A549 (cell line): ENCODE measurements at regions not wholly inside any gene's neighbourhood (a gene's known extent, or its start where the extent isn't known, plus 50 kb on each side); places are given as distances from the start of the nearest gene placed in this dataset.

ENCODE experiments used
- ATAC-seq, 2 experiments: fragments of 200-7000 bp in 1 of 2; fragments of >200 bp in 1 of 2; cut with Nextera tagmentation in 1 of 2; cut with Tn5 transposase in 1 of 2; 3 replicates each; pipeline versions ENCODE4 v1.8.0 to v1.9.1; 2018 to 2020; ENCODE audit warnings: mild to moderate bottlenecking in 1 of 2, moderate library complexity in 1 of 2
- CTCF ChIA-PET: fragments of 300-600 bp; sonication (Branson Sonifier 250); formaldehyde crosslinking; extraction: SDS; loops from one replicate; lab custom pipeline; 2021; ENCODE audit warnings: antibody characterized with exemption, inconsistent platforms; lab: Yijun Ruan, JAX
- POLR2A ChIA-PET: fragments of 350-600 bp; formaldehyde crosslinking; extraction: SDS; loops from one replicate; lab custom pipeline; 2021; ENCODE audit warnings: antibody characterized with exemption, inconsistent platforms; lab: Yijun Ruan, JAX
- DNase-seq, 2 experiments: peaks; one replicate each; pipeline versions ENCODE4 v3.0.0 to v3.0.0-alpha.2; 2011 to 2016; ENCODE audit warnings: low read depth in 1 of 2, low spot score in 1 of 2
- FAIRE-seq: peaks from 2 replicates; lab custom pipeline; 2011; peaks lifted over from hg19 to GRCh38; lab: Jason Lieb, UNC
- H3K27ac ChIP-seq, 2 experiments: fragments of >200 bp; sonication (Bioruptor Twin); formaldehyde crosslinking; 3 replicates each; pipeline ENCODE4 v1.5.1; 2016 to 2017
- H3K4me1 ChIP-seq: fragments of >200 bp; sonication (Bioruptor Twin); formaldehyde crosslinking; 3 replicates; pipeline ENCODE4 v1.6.1; 2016
- H3K4me2 ChIP-seq: fragments of >200 bp; sonication (Bioruptor Twin); formaldehyde crosslinking; 3 replicates; pipeline ENCODE4 v1.6.1; 2016
- H3K4me3 ChIP-seq: fragments of >200 bp; sonication (Bioruptor Twin); formaldehyde crosslinking; 3 replicates; pipeline ENCODE4 v1.5.1; 2016
- H3K9me3 ChIP-seq: fragments of >200 bp; sonication (Bioruptor Twin); formaldehyde crosslinking; 3 replicates; pipeline ENCODE4 v1.6.1; 2016
- ATOH8 ChIP-seq: fragments of 250-450 bp; sonication (Bioruptor Pico); IDR thresholded peaks from 2 replicates; pipeline ENCODE4 v1.5.0; 2020; ENCODE audit warnings: low read depth, mild to moderate bottlenecking, moderate library complexity
- CBX2 ChIP-seq: fragments of 200-600 bp; sonication (generic); IDR thresholded peaks from 2 replicates; pipeline ENCODE4 v1.6.1; 2016; ENCODE audit warnings: low read depth, mild to moderate bottlenecking, borderline replicate concordance
- CEBPB ChIP-seq, 2 experiments: fragments of >200 bp in 1 of 2; sonication (Bioruptor Twin) in 1 of 2; formaldehyde crosslinking in 1 of 2; IDR thresholded peaks; 2 replicates each; pipeline ENCODE4 v1.6.1; 2012 to 2016
- CHD2 ChIP-seq: fragments of 150-350 bp; IDR thresholded peaks from 2 replicates; pipeline ENCODE4 v1.6.1; 2014; ENCODE audit warnings: low read length; ENCODE audit not compliant: partially characterized antibody
- EHF ChIP-seq: fragments of 250-450 bp; sonication (Bioruptor Pico); IDR thresholded peaks from 2 replicates; pipeline ENCODE4 v1.5.0; 2020; ENCODE audit warnings: mild to moderate bottlenecking
- EP300 ChIP-seq, 2 experiments: fragments of >200 bp; sonication (Bioruptor Twin); formaldehyde crosslinking; IDR thresholded peaks; 2 replicates in 1 of 2; 3 replicates in 1 of 2; pipeline ENCODE4 v1.6.1; 2016 to 2017
- FOSL2 ChIP-seq, 2 experiments: fragments of 450-650 bp in 1 of 2; fragments of >200 bp in 1 of 2; sonication (Bioruptor Twin) in 1 of 2; formaldehyde crosslinking; IDR thresholded peaks; 2 replicates each; pipeline versions ENCODE4 v1.5.0 to v1.6.1; 2016 to 2020; ENCODE audit warnings: mild to moderate bottlenecking in 1 of 2, moderate library complexity in 1 of 2
- GATA3 ChIP-seq: IDR thresholded peaks from 2 replicates; pipeline ENCODE4 v1.6.1; 2012; ENCODE audit warnings: borderline replicate concordance
- HES2 ChIP-seq: fragments of >200 bp; sonication (Bioruptor Twin); formaldehyde crosslinking; IDR thresholded peaks from 2 replicates; pipeline ENCODE4 v1.6.1; 2016
- HEYL ChIP-seq: fragments of 250-450 bp; sonication (Bioruptor Pico); IDR thresholded peaks from 2 replicates; pipeline ENCODE4 v1.8.0; 2021; ENCODE audit warnings: mild to moderate bottlenecking, moderate library complexity
- HMGXB4 ChIP-seq: fragments of 250-450 bp; sonication (Bioruptor Pico); IDR thresholded peaks from 2 replicates; pipeline ENCODE4 v1.5.0; 2021; ENCODE audit warnings: mild to moderate bottlenecking, moderate library complexity, borderline replicate concordance
- HOXA7 ChIP-seq: fragments of 250-450 bp; sonication (Bioruptor Pico); IDR thresholded peaks from 2 replicates; pipeline ENCODE4 v1.5.0; 2020; ENCODE audit warnings: mild to moderate bottlenecking, moderate library complexity
- JUN ChIP-seq, 2 experiments: fragments of >200 bp; sonication (Bioruptor Twin); formaldehyde crosslinking; IDR thresholded peaks; 2 replicates in 1 of 2; 3 replicates in 1 of 2; pipeline ENCODE4 v1.6.1; 2016 to 2017
- JUNB ChIP-seq: fragments of >200 bp; sonication (Bioruptor Twin); formaldehyde crosslinking; IDR thresholded peaks from 2 replicates; pipeline ENCODE4 v1.6.1; 2016
- KDM5A ChIP-seq: fragments of 200-600 bp; sonication (generic); IDR thresholded peaks from 2 replicates; pipeline ENCODE4 v1.6.1; 2016; ENCODE audit warnings: antibody characterized with exemption, mild to moderate bottlenecking
- MAFK ChIP-seq: fragments of 450-650 bp; IDR thresholded peaks from 2 replicates; pipeline ENCODE4 v1.6.1; 2014; ENCODE audit not compliant: partially characterized antibody
- NPAS2 ChIP-seq: fragments of 250-450 bp; sonication (Bioruptor Pico); IDR thresholded peaks from 2 replicates; pipeline ENCODE4 v1.8.0; 2022; ENCODE audit warnings: mild to moderate bottlenecking, moderate library complexity, borderline replicate concordance
- POLR2A ChIP-seq: IDR thresholded peaks from 2 replicates; pipeline ENCODE4 v1.6.1; 2012; ENCODE audit warnings: mild to moderate bottlenecking, low read length
- RCOR1 ChIP-seq: fragments of 150-350 bp; IDR thresholded peaks from 2 replicates; pipeline ENCODE4 v1.6.1; 2014; ENCODE audit warnings: antibody characterized with exemption, low read length, low read depth
- SMC3 ChIP-seq: fragments of >200 bp; sonication (Bioruptor Twin); formaldehyde crosslinking; IDR thresholded peaks from 3 replicates; pipeline ENCODE4 v1.6.1; 2018; ENCODE audit warnings: inconsistent platforms
- SREBF2 ChIP-seq: fragments of 450-650 bp; IDR thresholded peaks from 2 replicates; pipeline ENCODE4 v1.6.1; 2014; ENCODE audit warnings: mild to moderate bottlenecking, moderate library complexity
- TFCP2L1 ChIP-seq: fragments of 250-450 bp; sonication (Bioruptor Pico); IDR thresholded peaks from 2 replicates; pipeline ENCODE4 v1.5.0; 2021; ENCODE audit warnings: mild to moderate bottlenecking
- WGBS: methylation state at CpG from one replicate; pipeline ENCODE4 v1.1.6; 2017; ENCODE audit errors: missing lambda C conversion rate; 5-methylcytosine and 5-hydroxymethylcytosine counted together
- TF ChIP-seq, protein P1 (sequence below): IDR thresholded peaks from 2 replicates; pipeline ENCODE4 v1.6.1; 2012

DNA sequence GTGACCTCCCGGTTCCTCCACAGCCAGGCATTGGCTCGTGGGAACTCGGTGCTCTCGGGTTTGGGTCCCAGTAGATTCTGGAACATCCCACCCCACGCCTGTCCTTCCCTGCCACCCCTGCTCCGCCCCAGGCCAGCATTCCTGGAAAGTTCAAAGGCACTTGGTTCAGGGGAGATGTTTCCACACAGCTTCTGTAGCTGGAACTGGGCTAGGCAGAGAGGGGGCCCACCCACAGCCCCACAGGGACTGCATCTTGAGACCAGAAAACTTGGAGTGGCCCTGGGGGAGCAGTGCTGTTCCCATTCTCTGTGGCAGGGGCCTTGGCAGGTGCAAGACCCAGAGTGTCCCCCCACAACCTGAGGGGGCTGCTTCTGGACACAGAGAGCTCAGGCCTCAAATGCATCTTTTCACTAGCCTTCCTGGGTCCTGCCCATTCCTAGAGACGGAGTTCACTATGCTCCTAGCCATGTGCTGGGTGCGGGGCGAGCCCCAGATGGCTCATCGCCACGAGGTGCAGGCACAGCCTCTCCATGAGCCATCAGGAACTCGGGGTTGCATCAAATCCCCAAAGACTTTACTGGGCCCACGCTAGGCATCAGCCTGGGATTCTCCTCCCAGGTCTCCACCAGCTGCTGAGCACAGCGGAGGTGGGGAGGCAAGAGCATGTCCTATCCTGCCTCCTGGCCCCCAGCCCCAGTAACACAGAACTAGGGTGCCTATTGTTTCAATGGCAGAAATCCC, 68.7 kb downstream of the ZFP36L2 start:
- DNase-seq (no peak), ATAC-seq (peak; percentile 2; a peak in 3 of 6 replicates), FAIRE-seq (no peak)
- no peaks in the 10 kb centered on the region for H3K9me3 ChIP-seq
- peaks cover 58% of the 10 kb centered on the region for H3K4me1 ChIP-seq
- peak overlapping the region; percentile 89 to 95 for H3K27ac ChIP-seq
- TF ChIP-seq POLR2A (no peak), EHF (CRISPR knock-in tag) (no peak), FOSL2 (IDR thresholded peaks at IDR 0.05) (no peak), FOSL2 (CRISPR knock-in tag; IDR thresholded peaks at IDR 0.05) (no peak), HOXA7 (no peak), RCOR1 (no peak)
- no peak overlapping the region for H3K4me3 ChIP-seq
- POLR2A ChIA-PET, result interaction anchor here (0.6 to 1.7 kb wide), 5 partner anchors 12 to 69 kb away, joined by 3 to 9 read pairs (median 3); partner anchors contain the start of gene ZFP36L2
- H3K4me2 ChIP-seq, result peak overlapping the region; percentile 69
- 85% methylated on average over 10 of the region's 14 CpGs for WGBS
- CTCF ChIA-PET, result interaction anchor here (0.9 to 1.7 kb wide), 6 partner anchors 18 to 327 kb away, joined by 3 to 5 read pairs (median 4); no protein-coding TSS in a partner anchor

GRCh38 chr2:43155851-43156411, 70.5 kb downstream of the ZFP36L2 start:
- WGBS, result 94% methylated on average over 12 of the region's 13 CpGs
- Histone ChIP-seq H3K4me2 (no peak overlapping the region), H3K4me1 (peaks cover 41% of the 10 kb centered on the region), H3K9me3 (no peaks in the 10 kb centered on the region), H3K4me3 (no peak overlapping the region), H3K27ac (peak overlapping the region in 1 of 2 experiments; percentile 95; a peak in 3 of 6 replicates)
- CTCF ChIA-PET, result interaction anchor here (0.7 to 1.6 kb wide), 2 partner anchors 10 to 386 kb away, joined by 3 to 4 read pairs; no protein-coding TSS in a partner anchor
- ATAC-seq (no peak), FAIRE-seq (no peak), DNase-seq (no peak)
- no peak for TF ChIP-seq MAFK
- TF ChIP-seq NPAS2 (CRISPR knock-in tag), result no peak
- TF ChIP-seq, protein P1, sequence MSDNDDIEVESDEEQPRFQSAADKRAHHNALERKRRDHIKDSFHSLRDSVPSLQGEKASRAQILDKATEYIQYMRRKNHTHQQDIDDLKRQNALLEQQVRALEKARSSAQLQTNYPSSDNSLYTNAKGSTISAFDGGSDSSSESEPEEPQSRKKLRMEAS, result no peak
- no peak for TF ChIP-seq EHF (CRISPR knock-in tag)
- no peak for TF ChIP-seq EP300 (IDR thresholded peaks at IDR 0.05)
- no peak for TF ChIP-seq CHD2
- no peak for TF ChIP-seq SREBF2
- no peak for TF ChIP-seq SMC3
- TF ChIP-seq CBX2, result no peak
- no peak for TF ChIP-seq TFCP2L1 (CRISPR knock-in tag)
- no peak for TF ChIP-seq JUN (IDR thresholded peaks at IDR 0.05)
- TF ChIP-seq KDM5A, result no peak
- TF ChIP-seq CEBPB (IDR thresholded peaks at IDR 0.05), result no peak
- TF ChIP-seq RCOR1, result no peak
- no peak for TF ChIP-seq JUNB
- no peak for TF ChIP-seq HEYL (CRISPR knock-in tag)
- POLR2A ChIA-PET, result no interaction called here

DNA sequence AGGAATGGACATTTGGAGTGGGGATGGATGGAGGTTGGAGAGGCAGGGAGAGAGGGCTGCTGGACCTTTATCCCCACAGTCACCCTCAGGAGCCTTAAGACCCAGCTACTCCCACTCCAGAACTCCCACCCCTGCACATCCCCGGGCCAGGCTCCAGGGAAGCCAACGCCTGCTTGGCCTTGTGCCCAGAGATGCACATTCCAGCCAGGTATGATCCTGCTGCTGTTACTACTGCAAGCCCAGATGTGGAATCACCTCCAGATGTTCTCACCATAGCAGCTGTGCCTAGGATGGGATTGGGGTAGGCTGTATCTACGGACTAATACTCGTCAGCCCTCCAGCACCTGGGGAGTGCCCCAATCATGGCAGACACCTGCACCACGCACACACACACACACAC, 71.7 kb downstream of the ZFP36L2 start:
- TF ChIP-seq HEYL (CRISPR knock-in tag), result no peak
- no peak for TF ChIP-seq HES2
- TF ChIP-seq HMGXB4 (CRISPR knock-in tag), result no peak
- no peak for TF ChIP-seq GATA3
- no peak for TF ChIP-seq NPAS2 (CRISPR knock-in tag)
- no peak for TF ChIP-seq POLR2A
- no peak for TF ChIP-seq ATOH8 (CRISPR knock-in tag)
- TF ChIP-seq, all 56 proteins: peak for 0
- Histone ChIP-seq H3K4me1 (peaks cover 29% of the 10 kb centered on the region), H3K27ac (peak overlapping the region in 1 of 2 experiments; percentile 95; a peak in 1 of 6 replicates), H3K9me3 (no peaks in the 10 kb centered on the region), H3K4me2 (no peak overlapping the region), H3K4me3 (no peak overlapping the region)
- FAIRE-seq (no peak), DNase-seq (no peak), ATAC-seq (no peak)
- WGBS, result 76% methylated on average over 5 of the region's 5 CpGs
- CTCF ChIA-PET, result interaction anchor here (0.8 to 1.6 kb wide), 3 partner anchors 9 to 74 kb away, joined by 4 read pairs; no protein-coding TSS in a partner anchor
- POLR2A ChIA-PET, result no interaction called here
